Caco-2 (cell line): ENCODE measurements at regions not wholly inside any gene's neighbourhood (a gene's known extent, or its start where the extent isn't known, plus 50 kb on each side); places are given as distances from the start of the nearest gene placed in this dataset.

Source experiments
- BruUV-seq: library from RNA; stranded (reverse); fragments of 400-500 nt; replicated peaks from 2 replicates; lab custom pipeline; 2021; lab: Mats Ljungman, UMichigan
- CTCF ChIA-PET: fragments of 300-600 bp; sonication (Branson Sonifier 250); formaldehyde crosslinking; loops from one replicate; lab custom pipeline; 2022; ENCODE audit warnings: antibody characterized with exemption; lab: Charles Lee
- POLR2A ChIA-PET: fragments of 300-600 bp; sonication (Branson Sonifier 250); formaldehyde crosslinking; loops from one replicate; lab custom pipeline; 2022; ENCODE audit warnings: antibody characterized with exemption; lab: Charles Lee
- DNase-seq, 2 experiments: peaks; one replicate each; pipeline versions ENCODE4 v3.0.0 to v3.0.0-alpha.2; 2020 to 2022
- H3K27me3 ChIP-seq: replicated peaks from 2 replicates; pipeline ENCODE4 v1.6.0; 2011; ENCODE audit warnings: low read length; ENCODE audit not compliant: control insufficient read depth, insufficient read depth
- H3K36me3 ChIP-seq: 2 replicates; pipeline ENCODE4 v1.5.1; 2011; ENCODE audit warnings: low read length; ENCODE audit not compliant: control insufficient read depth, insufficient read depth
- H3K4me1 ChIP-seq: fragments of 250-450 bp; sonication (Bioruptor Pico); 2 replicates; pipeline ENCODE4 v1.5.1; 2020; ENCODE audit warnings: mild to moderate bottlenecking
- H3K4me3 ChIP-seq: 2 replicates; pipeline ENCODE4 v1.5.1; 2011; ENCODE audit warnings: low read depth, mild to moderate bottlenecking, control low read depth, low read length
- H3K9me3 ChIP-seq: fragments of 250-450 bp; sonication (Bioruptor Pico); 2 replicates; pipeline ENCODE4 v1.5.1; 2020; ENCODE audit warnings: mild to moderate bottlenecking, moderate library complexity
- H3K27ac Mint-ChIP-seq: one replicate; pipeline ENCODE4 v1.8.0; 2022; ENCODE audit warnings: mixed read lengths; ENCODE audit not compliant: unreplicated experiment
- H3K27me3 Mint-ChIP-seq: one replicate; pipeline ENCODE4 v1.8.0; 2022; ENCODE audit warnings: mixed read lengths; ENCODE audit not compliant: insufficient read depth, unreplicated experiment
- H3K36me3 Mint-ChIP-seq: one replicate; pipeline ENCODE4 v1.8.0; 2022; ENCODE audit warnings: mild to moderate bottlenecking, mixed read lengths; ENCODE audit not compliant: insufficient read depth, unreplicated experiment
- H3K4me1 Mint-ChIP-seq: one replicate; pipeline ENCODE4 v1.8.0; 2022; ENCODE audit warnings: low read depth, mixed read lengths; ENCODE audit not compliant: unreplicated experiment
- H3K4me3 Mint-ChIP-seq: one replicate; pipeline ENCODE4 v1.8.0; 2022; ENCODE audit warnings: mild to moderate bottlenecking, moderate library complexity, mixed read lengths; ENCODE audit not compliant: unreplicated experiment
- H3K9me3 Mint-ChIP-seq: one replicate; pipeline ENCODE4 v1.8.0; 2022; ENCODE audit warnings: mixed read lengths; ENCODE audit not compliant: unreplicated experiment
- CTCF ChIP-seq, 2 experiments: fragments of 200-600 bp in 1 of 2; IDR thresholded peaks; 1 replicate in 1 of 2; 2 replicates in 1 of 2; pipeline versions ENCODE4 v1.5.1 to v1.8.0; 2011 to 2022; ENCODE audit warnings: antibody characterized with exemption in 1 of 2, control low read depth in 1 of 2, inconsistent platforms in 1 of 2, low read depth in 1 of 2, low read length in 1 of 2, mild to moderate bottlenecking in 1 of 2, moderate library complexity in 1 of 2; ENCODE audit not compliant: insufficient read depth in 1 of 2, severe bottlenecking in 1 of 2, unreplicated experiment in 1 of 2
- intact Hi-C: fragments of 100-400 bp; cut with micrococcal nuclease; formaldehyde crosslinking; loops from one replicate; pipeline ENCODE4 v1.10.0; 2022; ENCODE audit not compliant: unreplicated experiment

DNA sequence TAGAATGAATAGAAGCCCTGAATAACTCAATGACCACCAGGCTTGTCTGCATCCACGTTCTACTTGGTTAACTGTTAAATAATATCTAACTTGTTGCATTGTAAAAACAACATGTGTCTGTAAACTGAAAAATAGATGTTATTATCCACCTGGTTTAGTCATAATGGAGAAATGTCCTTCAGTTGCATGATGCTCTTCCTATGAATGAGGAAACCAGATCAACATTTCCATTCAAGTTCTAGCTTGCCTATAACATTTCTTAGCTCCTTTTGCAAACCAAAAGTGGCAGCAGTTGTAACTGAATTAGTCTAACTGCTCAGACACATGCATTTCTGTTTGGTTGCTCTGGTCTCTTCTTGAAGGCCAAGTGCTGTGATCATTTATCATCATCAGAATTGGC lies 62.9 kb upstream of the BET1 start:
- intact Hi-C loops = no loop called here
- ChIA-PET CTCF (no interaction called here), POLR2A (no interaction called here)
- no peaks in the 10 kb centered on the region for H3K4me1 ChIP-seq
- DNase-seq = no peak
- TF ChIP-seq CTCF (IDR thresholded peaks at IDR 0.05; ENCODE audit: insufficient read depth in 1 of 2, low read depth in 1 of 2, low read length in 1 of 2, severe bottlenecking in 1 of 2, unreplicated experiment in 1 of 2) = no peak
- H3K36me3 Mint-ChIP-seq = no peaks in the 10 kb centered on the region
- H3K36me3 ChIP-seq = no peaks in the 10 kb centered on the region
- no peaks in the 10 kb centered on the region; the same call in 1 of the 2 replicates for H3K27me3 ChIP-seq
- no peak overlapping the region for H3K27ac Mint-ChIP-seq
- no peaks in the 10 kb centered on the region for H3K9me3 ChIP-seq
- no peak overlapping the region for H3K4me3 Mint-ChIP-seq
- peaks cover 17% of the 10 kb centered on the region for H3K27me3 Mint-ChIP-seq
- BruUV-seq = no TSS peak
- H3K4me3 ChIP-seq = no peak overlapping the region
- no peaks in the 10 kb centered on the region for H3K4me1 Mint-ChIP-seq
- H3K9me3 Mint-ChIP-seq = no peaks in the 10 kb centered on the region

GRCh38 chr7:94067506-94067905 lies 63.4 kb upstream of the BET1 start:
- Mint-ChIP-seq H3K27me3 (peaks cover 15% of the 10 kb centered on the region), H3K4me1 (no peaks in the 10 kb centered on the region), H3K4me3 (no peak overlapping the region), H3K36me3 (no peaks in the 10 kb centered on the region), H3K9me3 (no peaks in the 10 kb centered on the region), H3K27ac (no peak overlapping the region)
- H3K4me3 ChIP-seq = no peak overlapping the region
- H3K9me3 ChIP-seq = no peaks in the 10 kb centered on the region
- H3K36me3 ChIP-seq = no peaks in the 10 kb centered on the region
- ChIA-PET CTCF (no interaction called here), POLR2A (no interaction called here)
- H3K4me1 ChIP-seq = no peaks in the 10 kb centered on the region
- H3K27me3 ChIP-seq = no peaks in the 10 kb centered on the region; the same call in 1 of the 2 replicates
- no TSS peak for BruUV-seq
- no peak for TF ChIP-seq CTCF (IDR thresholded peaks at IDR 0.05; ENCODE audit: insufficient read depth in 1 of 2, low read depth in 1 of 2, low read length in 1 of 2, severe bottlenecking in 1 of 2, unreplicated experiment in 1 of 2)
- intact Hi-C loops = no loop called here
- no peak for DNase-seq

GRCh38 chr7:94069162-94069739 lies 65.1 kb upstream of the BET1 start:
- intact Hi-C loops = no loop called here
- no TSS peak for BruUV-seq
- H3K9me3 ChIP-seq = no peaks in the 10 kb centered on the region
- Mint-ChIP-seq H3K27ac (no peak overlapping the region), H3K4me1 (no peaks in the 10 kb centered on the region), H3K27me3 (peaks cover 14% of the 10 kb centered on the region), H3K4me3 (no peak overlapping the region), H3K9me3 (no peaks in the 10 kb centered on the region), H3K36me3 (no peaks in the 10 kb centered on the region)
- no peaks in the 10 kb centered on the region for H3K36me3 ChIP-seq
- CTCF ChIA-PET = no interaction called here
- no peaks in the 10 kb centered on the region; the same call in 1 of the 2 replicates for H3K27me3 ChIP-seq
- TF ChIP-seq CTCF (IDR thresholded peaks at IDR 0.05; ENCODE audit: insufficient read depth in 1 of 2, low read depth in 1 of 2, low read length in 1 of 2, severe bottlenecking in 1 of 2, unreplicated experiment in 1 of 2) = no peak
- no peak overlapping the region for H3K4me3 ChIP-seq
- POLR2A ChIA-PET = no interaction called here
- no peaks in the 10 kb centered on the region for H3K4me1 ChIP-seq
- DNase-seq = no peak
